HG02798 (cell line): ENCODE measurements at regions not wholly inside any gene's neighbourhood (a gene's known extent, or its start where the extent isn't known, plus 50 kb on each side); places are given as distances from the start of the nearest gene placed in this dataset.

Source experiments
- ATAC-seq: cut with Tn5 transposase; IDR thresholded peaks from one replicate; pipeline ENCODE4 v1.9.1; 2021; ENCODE audit warnings: mild to moderate bottlenecking; ENCODE audit not compliant: unreplicated experiment, poor library complexity

- no peak for ATAC-seq
These were observed 75.0 kb upstream of the VSTM2B start for GRCh38 chr19:29450812-29451211.

GRCh38 chr19:29454109-29454508, 71.7 kb upstream of the VSTM2B start:
- no peak for ATAC-seq

DNA sequence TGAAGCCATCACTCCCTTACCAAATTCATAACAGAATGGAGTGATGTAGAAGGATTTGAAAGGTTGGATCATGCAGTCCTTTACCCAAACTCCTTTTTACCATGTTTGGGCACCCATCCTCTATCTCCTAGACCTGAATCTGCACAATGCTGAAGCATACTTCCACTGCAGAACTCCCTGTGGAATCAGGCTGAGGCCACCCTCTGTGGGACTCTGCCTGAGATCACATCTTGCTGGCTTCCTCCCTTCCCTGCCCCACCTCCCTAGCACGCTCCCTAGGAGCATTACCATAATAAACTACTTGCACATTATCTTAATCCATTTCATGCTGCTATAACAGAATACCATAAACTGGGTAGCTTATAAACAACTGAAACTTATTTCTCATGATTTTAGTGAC, 68.4 kb upstream of the VSTM2B start:
- no peak for ATAC-seq

DNA sequence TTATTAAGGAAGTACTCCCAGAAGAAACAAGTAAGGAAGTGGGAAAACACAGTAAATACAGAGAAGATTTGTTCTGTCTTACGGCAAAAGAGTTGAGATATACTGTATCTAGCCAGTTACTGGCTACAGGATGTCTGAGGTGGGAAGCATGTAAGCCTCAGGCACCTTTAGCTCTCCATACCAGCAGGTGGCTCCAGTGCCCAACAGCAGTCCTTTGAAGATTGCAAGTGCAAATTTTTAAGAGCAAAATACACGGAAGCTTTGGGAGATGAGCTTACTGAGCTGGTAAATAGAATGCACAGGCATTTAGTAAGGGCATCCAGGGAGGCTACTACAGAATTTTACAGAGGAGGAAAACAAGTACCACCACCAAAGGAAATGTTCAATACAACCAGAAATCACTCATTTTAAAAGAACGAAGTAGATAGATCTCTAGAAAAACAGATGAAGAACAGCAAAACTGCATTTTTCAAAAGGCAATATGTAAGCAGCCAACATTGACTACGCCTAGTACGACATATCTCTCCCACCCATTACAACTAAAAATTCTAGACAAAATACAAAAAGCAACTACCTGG, 57.9 kb upstream of the VSTM2B start:
- no peak for ATAC-seq

DNA sequence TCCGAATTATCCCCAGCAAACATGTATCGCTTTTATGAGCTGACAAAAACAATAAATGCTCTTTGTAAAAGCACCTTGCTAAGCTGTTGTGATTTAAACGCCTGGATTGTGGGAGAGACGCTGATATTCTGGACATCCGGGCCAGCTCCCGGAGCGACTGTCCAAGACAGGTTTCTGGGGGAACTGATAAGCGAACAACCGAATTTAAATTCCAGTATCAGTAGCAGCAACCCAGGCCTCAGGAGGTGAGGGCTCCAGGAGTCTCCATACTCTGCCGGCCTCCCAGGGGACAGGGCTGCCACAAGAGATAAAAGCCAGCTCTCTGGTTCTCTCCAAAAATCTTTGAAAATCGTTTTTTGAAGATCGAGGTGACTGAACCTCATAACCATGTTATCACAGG, 50.3 kb upstream of the VSTM2B start:
- ATAC-seq: no peak
